MM.1S (cell line): ENCODE measurements at regions not wholly inside any gene's neighbourhood (a gene's known extent, or its start where the extent isn't known, plus 50 kb on each side); places are given as distances from the start of the nearest gene placed in this dataset.

Experiments
- CTCF ChIP-seq: fragments of 300-600 bp; sonication (generic); IDR thresholded peaks from 2 replicates; pipeline ENCODE4 v1.5.1; 2016; ENCODE audit warnings: antibody characterized with exemption, low read length, mixed read lengths
- EZH2phosphoT487 ChIP-seq: fragments of 300-600 bp; sonication (generic); IDR thresholded peaks from 2 replicates; pipeline ENCODE4 v1.6.1; 2018; ENCODE audit warnings: antibody characterized with exemption, low read length

- TF ChIP-seq CTCF (no peak), EZH2phosphoT487 (no peak)
Observed at GRCh38 chr1:195897076-195897475, 711.2 kb downstream of the KCNT2 start.
